SU-DHL-6 (cell line): ENCODE measurements at regions not wholly inside any gene's neighbourhood (a gene's known extent, or its start where the extent isn't known, plus 50 kb on each side); places are given as distances from the start of the nearest gene placed in this dataset.

Experiments used
- CTCF ChIP-seq: fragments of 200-600 bp; sonication (generic); IDR thresholded peaks from one replicate; pipeline ENCODE4 v1.5.1; 2017; ENCODE audit warnings: antibody characterized with exemption, mild to moderate bottlenecking, low read length, moderate library complexity; ENCODE audit not compliant: insufficient read depth, poor library complexity, severe bottlenecking
- EZH2phosphoT487 ChIP-seq: fragments of 200-600 bp; sonication (generic), shearing (Covaris generic); conservative IDR thresholded peaks from 2 replicates; pipeline ENCODE4 v1.6.1; 2018; ENCODE audit warnings: mild to moderate bottlenecking, antibody characterized with exemption, low read length, moderate library complexity, mixed read lengths

GRCh38 chr4:31325300-31325699, 605.1 kb downstream of the PCDH7 start:
- TF ChIP-seq CTCF (no peak), EZH2phosphoT487 (no peak)
